AML-193 (cell line): ENCODE measurements at regions not wholly inside any gene's neighbourhood (a gene's known extent, or its start where the extent isn't known, plus 50 kb on each side); places are given as distances from the start of the nearest gene placed in this dataset.

Source experiments
- DNase-seq, 2 experiments: peaks; one replicate each; lab custom pipeline; 2025; lab: John Stamatoyannopoulos, UW

DNA sequence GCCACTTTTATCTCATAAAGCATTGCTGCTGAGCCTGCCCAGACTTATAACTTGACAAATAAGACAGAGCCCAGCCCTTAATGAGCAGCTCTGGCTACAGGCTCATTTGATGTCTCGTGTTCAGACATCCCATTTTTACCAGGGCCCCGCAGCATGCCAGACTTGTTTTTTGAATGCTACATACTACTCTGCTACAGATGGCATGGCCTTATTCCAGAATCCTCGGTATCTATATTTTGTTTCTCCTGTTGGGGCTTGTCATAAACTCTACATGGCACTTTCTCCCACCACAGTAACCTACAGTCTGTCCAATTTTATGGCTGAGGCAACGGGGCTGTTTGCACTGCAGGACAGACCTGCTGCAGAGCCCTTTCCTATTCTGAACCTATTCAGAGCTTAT lies 179.0 kb upstream of the DDX18 start:
- DNase-seq = no peak

GRCh38 chr2:117639401-117639800 lies 175.1 kb upstream of the DDX18 start:
- no peak for DNase-seq

- no peak for DNase-seq
Measured at GRCh38 chr2:117644403-117644802, 170.1 kb upstream of the DDX18 start.

GRCh38 chr2:117645458-117645857 lies 169.0 kb upstream of the DDX18 start:
- no peak for DNase-seq

DNA sequence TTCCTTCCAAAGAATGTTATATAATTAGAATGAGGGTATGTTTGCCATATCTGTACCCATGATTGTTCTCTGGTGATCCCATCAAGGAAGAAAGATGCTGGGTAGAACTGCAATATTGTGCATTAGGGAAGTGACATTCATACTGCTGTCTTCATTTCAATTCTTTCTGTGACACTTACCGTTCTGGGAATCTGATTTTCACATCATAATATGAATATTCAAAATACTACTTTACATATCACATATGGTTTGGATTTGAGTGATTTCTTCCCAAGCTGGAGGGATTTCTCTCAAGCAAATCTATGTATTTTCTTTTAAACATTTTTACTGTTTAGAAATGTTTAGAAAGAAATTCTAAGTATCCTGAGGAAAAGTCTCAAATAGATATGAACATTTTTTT lies 168.4 kb upstream of the DDX18 start:
- DNase-seq = no peak

DNA sequence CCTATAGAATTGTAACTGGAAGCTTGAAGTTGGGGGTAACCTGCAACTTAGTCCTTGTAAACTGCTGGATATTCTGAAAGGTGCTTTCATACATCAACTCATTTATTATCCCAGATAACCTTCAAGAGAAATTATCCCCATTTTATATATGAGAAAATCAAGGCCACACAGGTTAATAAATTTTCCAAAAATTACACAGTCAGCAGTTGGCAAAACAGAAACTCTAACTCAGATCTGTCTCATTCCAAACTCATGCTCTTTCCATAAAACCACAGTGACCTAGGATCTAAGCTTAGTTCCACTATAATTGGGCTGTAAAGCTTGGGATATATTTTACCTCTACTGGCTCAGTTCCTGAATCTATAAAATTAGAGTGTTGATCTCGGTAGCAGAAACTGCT lies 167.6 kb upstream of the DDX18 start:
- DNase-seq = no peak

- DNase-seq = no peak
Measured at GRCh38 chr2:117656546-117656945, 157.9 kb upstream of the DDX18 start.

DNA sequence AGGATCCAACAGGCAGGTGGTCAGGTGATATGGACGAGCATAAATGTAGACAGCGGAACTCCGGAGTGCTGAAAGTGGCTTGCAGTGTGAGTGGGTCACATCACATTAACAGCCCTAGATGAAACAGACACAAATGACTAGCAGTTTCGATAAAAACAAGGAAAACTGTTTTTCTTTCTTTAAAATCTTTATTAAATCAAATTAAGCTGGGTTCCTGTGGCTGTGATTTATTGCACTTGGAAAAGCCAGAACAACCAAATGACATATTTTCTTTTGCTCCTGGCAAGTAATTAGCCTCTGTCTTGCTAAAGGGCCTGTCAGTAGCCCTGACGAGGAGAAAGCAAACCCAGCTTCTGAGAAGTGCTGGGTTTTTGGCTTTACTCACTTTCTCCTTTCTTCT lies 152.9 kb upstream of the DDX18 start:
- no peak for DNase-seq

DNA sequence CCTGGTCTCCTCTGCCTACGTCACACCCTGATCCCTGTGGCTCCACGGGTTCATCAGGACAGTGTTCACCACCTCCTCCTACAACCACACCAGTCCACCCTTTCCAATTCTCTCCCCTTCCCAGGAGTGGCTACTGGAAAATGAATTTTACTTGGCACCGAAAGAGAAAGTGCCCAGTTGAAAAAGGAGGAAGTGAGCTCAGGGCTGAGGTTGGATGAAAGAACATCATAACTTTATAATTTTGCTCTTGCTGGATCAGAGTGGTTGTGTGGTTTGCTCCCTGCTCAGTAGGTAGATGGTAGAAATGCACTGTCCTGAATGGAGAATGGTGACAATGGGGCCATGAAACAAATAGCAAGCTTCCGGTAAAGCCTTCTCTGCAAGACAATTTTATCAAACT lies 140.3 kb upstream of the DDX18 start:
- DNase-seq = no peak

GRCh38 chr2:117679952-117680351 lies 134.5 kb upstream of the DDX18 start:
- DNase-seq = no peak

DNA sequence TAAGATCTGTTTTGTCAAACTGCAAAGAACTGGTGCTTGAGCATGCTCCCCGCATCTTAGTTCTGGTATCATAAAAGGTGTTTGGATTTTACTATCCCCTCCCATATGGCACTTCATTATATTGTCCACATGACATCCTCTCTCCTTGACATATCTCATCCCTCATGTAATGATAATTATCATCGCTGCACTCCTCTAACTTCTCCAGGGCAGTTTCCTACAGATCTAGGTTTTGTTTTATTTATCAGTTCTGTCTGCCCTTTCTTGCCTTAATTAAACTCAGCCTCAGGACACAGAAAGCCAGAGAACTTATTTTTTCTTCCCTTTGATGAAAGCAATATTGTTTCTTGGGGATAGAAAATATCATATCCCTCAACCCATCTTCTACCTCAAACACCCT lies 129.6 kb upstream of the DDX18 start:
- no peak for DNase-seq

- DNase-seq = no peak
Measured at GRCh38 chr2:117686699-117687098, 127.8 kb upstream of the DDX18 start.

DNA sequence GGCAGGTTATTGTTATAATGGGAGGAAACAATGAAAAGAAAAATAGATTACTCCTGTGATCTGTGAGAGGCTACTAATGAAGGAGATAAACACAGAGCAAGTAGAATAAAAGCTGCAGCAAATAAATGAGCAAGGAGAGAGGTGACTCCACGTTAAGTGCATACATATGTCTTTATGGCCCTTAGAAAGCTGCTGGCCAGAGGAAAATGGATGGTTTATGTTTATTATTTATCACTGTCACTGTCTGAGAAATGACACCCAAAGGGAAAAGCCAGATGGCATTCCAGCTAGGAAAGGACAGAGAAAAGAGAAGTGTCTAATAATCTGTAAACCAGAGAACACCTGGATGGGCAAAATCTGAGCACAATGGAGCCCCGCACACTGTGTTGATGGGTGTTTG lies 122.9 kb upstream of the DDX18 start:
- no peak for DNase-seq

- no peak for DNase-seq
Measured at GRCh38 chr2:117692001-117692763, 122.3 kb upstream of the DDX18 start.

DNA sequence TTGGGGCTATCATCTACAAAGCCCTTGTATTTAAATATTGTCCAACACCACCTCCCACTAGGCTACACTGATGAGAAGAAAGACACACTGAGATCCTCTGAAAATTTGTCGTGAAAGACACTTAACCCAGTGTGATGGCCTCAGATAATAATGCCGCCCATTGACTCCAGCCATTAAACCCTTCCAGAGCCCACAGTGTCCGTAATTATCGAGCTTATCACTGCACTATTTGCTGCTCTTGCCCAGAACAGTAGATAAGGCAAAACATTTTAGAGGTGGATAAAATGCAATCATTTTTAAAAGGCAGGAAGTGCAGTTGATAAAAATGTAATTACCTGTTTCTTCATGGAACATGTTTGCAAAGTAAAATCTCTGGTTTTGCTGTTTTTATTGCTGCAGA lies 121.3 kb upstream of the DDX18 start:
- no peak for DNase-seq

- DNase-seq = no peak
Measured at GRCh38 chr2:117693651-117694050, 120.8 kb upstream of the DDX18 start.

- DNase-seq = no peak
Measured at GRCh38 chr2:117698287-117698686, 116.2 kb upstream of the DDX18 start.

DNA sequence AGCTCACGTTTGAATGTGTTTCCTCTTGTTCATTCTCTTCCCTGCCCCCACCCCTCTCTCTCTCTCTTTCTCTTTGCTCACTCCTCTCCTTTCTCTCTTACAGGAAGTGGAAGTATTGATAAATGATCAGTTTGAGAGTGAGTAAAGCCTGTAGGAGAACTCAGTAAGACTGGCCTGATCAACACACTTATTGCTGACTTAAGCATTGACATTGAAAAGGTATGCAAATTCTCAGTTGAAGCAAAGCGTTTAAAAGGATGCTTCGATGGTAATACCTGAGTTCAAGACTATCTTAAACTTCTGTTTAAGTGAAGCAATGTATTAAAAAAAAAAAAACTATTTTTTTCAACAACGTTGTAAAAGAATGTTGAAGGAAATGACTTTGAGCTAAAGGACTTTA lies 115.7 kb upstream of the DDX18 start:
- DNase-seq = no peak

GRCh38 chr2:117700471-117700870 lies 114.0 kb upstream of the DDX18 start:
- no peak for DNase-seq

DNA sequence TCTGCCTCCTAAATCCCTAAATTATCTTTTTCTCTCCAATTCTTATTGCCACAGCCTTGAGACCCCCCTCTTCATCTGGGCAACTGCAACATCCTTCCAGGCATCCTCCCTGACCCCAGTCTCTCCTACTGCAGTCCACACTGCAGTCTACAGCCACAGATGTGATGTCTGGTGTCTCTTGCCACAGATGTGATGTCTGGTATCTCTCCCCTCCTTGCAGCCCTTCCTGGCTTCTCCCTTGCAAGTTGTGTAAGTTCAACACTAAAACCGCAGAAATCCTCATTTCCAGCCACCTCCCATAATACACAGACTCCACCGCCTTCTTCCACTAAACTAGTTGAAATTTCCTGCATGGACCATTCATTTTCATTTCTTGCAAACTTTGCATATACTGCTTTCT lies 113.1 kb upstream of the DDX18 start:
- no peak for DNase-seq

GRCh38 chr2:117702098-117702497 lies 112.4 kb upstream of the DDX18 start:
- DNase-seq = no peak

GRCh38 chr2:117703858-117704257 lies 110.6 kb upstream of the DDX18 start:
- no peak for DNase-seq

DNA sequence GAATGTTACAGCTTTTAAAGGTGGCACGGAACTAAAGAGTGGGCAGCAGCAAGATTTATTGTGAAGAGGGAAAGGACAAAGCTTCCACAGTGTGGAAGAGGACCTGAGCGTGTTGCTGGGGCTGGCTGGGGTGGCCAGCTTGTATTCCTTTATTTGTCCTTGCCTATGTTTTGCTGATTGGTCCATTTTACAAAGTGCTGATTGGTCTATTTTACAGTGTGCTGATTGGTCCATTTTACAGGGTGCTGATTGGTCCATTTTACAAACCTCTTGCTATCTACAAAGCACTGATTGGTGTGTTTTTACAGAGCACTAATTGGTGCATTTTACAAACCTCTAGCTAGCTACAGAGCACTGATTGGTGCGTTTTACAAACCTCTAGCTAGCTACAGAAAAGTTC lies 109.7 kb upstream of the DDX18 start:
- no peak for DNase-seq

DNA sequence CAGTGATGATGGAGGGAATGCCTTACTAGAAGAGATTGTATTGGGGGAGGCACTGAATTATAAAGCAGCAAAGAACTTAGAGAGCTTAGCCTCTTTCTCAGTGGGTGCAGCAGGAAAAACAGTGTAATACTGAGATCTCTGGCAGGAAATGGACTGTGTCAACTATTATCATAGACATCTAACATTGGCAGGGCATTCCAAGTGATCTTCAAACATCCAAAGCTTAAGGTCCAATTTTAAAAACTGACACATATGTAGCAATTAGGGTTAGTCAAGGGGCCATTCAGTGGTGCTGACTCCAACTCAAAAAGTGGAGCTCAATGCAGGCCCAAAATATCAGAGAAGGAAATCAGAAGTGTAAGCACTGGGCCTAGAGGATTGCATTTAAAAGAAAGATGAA lies 106.6 kb upstream of the DDX18 start:
- no peak for DNase-seq

- DNase-seq = no peak
Measured at GRCh38 chr2:117712684-117713083, 101.8 kb upstream of the DDX18 start.
